ENCODE measurements at regions not wholly inside any gene's neighbourhood (a gene's known extent, or its start where the extent isn't known, plus 50 kb on each side); places are given as distances from the start of the nearest gene placed in this dataset.

DNA sequence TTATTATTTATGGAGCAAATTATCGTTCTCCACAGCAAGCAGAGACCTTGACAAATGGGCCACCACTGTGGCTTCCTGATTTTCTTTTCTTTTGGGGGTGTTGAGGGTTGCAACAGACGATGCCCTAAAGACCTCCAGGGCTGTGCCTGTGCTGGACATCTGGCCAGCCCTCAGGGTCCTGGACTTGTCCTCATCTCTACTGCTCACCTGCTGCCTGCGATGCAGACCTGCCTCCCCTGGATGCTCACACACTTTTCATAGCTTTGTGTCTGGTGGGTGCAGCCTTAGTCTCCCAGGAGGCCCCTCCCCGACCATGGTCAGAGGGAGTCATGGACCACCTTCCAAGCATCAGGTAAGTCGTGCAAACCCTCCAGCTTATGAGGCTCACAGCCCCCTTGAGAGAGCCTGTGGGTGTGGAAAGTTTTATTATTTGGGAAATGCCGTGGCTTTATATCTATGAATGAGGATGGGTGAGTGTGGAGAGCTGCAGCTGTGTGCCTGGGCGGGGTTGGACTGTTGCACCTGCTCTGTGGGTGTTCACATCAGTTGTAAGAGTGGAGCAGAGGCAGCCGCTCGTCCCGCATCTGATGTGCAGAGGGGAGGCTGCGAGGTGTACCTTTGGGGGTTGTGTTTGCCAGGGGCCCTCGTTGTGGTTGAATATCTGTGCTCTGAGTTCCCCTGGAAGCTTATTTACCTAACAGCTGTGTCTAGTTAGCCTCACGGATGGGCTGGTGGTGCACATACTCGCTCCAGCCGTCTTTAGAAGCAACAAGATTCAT lies 126.3 kb upstream of the IRX4 start:
- H3K36me3 ChIP-seq (ENCODE audit: control insufficient read depth in 2 of 4, insufficient read depth in 4 of 4, low read length in 3 of 4) = no peaks in the 10 kb centered on the region
- no peak overlapping the region for H4K8ac ChIP-seq (ENCODE audit: extremely low read depth, insufficient read depth, low read length)
- H4K5ac ChIP-seq (ENCODE audit: insufficient read length, low read depth, low read length) = no peak overlapping the region
- H3K27ac ChIP-seq (ENCODE audit: low read depth, low read length) = no peak overlapping the region
- H3K79me2 ChIP-seq (ENCODE audit: control insufficient read depth in 1 of 2, insufficient read depth in 2 of 2, low read length in 2 of 2) = no peaks in the 10 kb centered on the region
- no peaks in the 10 kb centered on the region for H3K23me2 ChIP-seq (ENCODE audit: low read depth, low read length)
- H2AK5ac ChIP-seq (ENCODE audit: low read depth, low read length) = no peak overlapping the region
- no peak overlapping the region for H3K14ac ChIP-seq (ENCODE audit: insufficient read length)
- WGBS, 2 experiments (ENCODE audit: extremely low coverage in 1 of 2, insufficient coverage in 1 of 2, insufficient read length in 1 of 2, insufficient replicate concordance in 2 of 2, low coverage in 1 of 2, low lambda C conversion rate in 2 of 2, missing lambda C conversion rate in 1 of 2) = 85% methylated on average over 15 of the region's 15 CpGs; no CpG with 5 or more reads in 1 of the 2 experiments
- no peak overlapping the region for H3K4me3 ChIP-seq (ENCODE audit: extremely low read depth in 1 of 4, insufficient read depth in 2 of 4, low read depth in 3 of 4, low read length in 4 of 4)
- CTCF ChIA-PET (ENCODE audit: partially characterized antibody) = interaction anchor here (1.2 to 1.4 kb wide), 2 partner anchors 12 to 271 kb away, joined by 3 read pairs; no protein-coding TSS in a partner anchor
- FAIRE-seq = no peak
- no peak overlapping the region for H2BK5ac ChIP-seq (ENCODE audit: low read depth, low read length)
- H4K91ac ChIP-seq (replicated peaks; ENCODE audit: insufficient read length, low read length) = no peak overlapping the region
- H3K4ac ChIP-seq (replicated peaks; ENCODE audit: insufficient read length, low read depth, low read length) = no peak overlapping the region
- H2BK20ac ChIP-seq (ENCODE audit: low read length) = no peak overlapping the region
- H3K18ac ChIP-seq (ENCODE audit: extremely low read depth, low read length) = no peak overlapping the region
- no peaks in the 10 kb centered on the region for H3K79me1 ChIP-seq (ENCODE audit: low read depth, low read length)
- POLR2A ChIA-PET (ENCODE audit: partially characterized antibody) = no interaction called here
- no peak overlapping the region for H2BK12ac ChIP-seq (ENCODE audit: low read depth, low read length)
- H4K20me1 ChIP-seq (replicated peaks in 1 of 2; ENCODE audit: control insufficient read depth in 1 of 2, insufficient read depth in 2 of 2, low read length in 2 of 2) = no peaks in the 10 kb centered on the region
- no peak overlapping the region for H2BK15ac ChIP-seq (ENCODE audit: low read length)
- no peak overlapping the region for H3K4me2 ChIP-seq (ENCODE audit: insufficient read depth in 1 of 2, low read depth in 2 of 2, low read length in 2 of 2)
- DNase-seq (ENCODE audit: low read depth in 1 of 2, low spot score in 2 of 2) = peak in 1 of 2 experiments; percentile 35
- H3K56ac ChIP-seq (replicated peaks; ENCODE audit: insufficient read length, low read depth, low read length) = no peak overlapping the region
- no peak overlapping the region for H3K23ac ChIP-seq (ENCODE audit: insufficient read length)
- 0 out of 7 replicates have a peak, but pooled peaks cover 0 to 3% (median 0%) of the 10 kb centered on the region in 4 experiments for H3K27me3 ChIP-seq (replicated peaks in 1 of 4; ENCODE audit: control insufficient read depth in 3 of 4, extremely low read depth in 1 of 4, insufficient read depth in 3 of 4, low read length in 3 of 4)
- no peak overlapping the region for H2BK120ac ChIP-seq (replicated peaks; ENCODE audit: low read depth, low read length)
- H3K4me1 ChIP-seq (replicated peaks in 1 of 4; ENCODE audit: control insufficient read depth in 3 of 4, insufficient read depth in 4 of 4, low read length in 3 of 4) = no peaks in the 10 kb centered on the region; a peak in 1 of 7 replicates
- no peak overlapping the region for H3K9ac ChIP-seq (replicated peaks in 1 of 4; ENCODE audit: extremely low read depth in 1 of 4, low read depth in 3 of 4, low read length in 3 of 4)
- H3K9me3 ChIP-seq (ENCODE audit: insufficient read depth in 2 of 2, low read depth in 1 of 2, low read length in 1 of 2) = no peaks in the 10 kb centered on the region
- no peak overlapping the region for H2AFZ ChIP-seq (ENCODE audit: low read length)

Data from H1 (cell line).